ENCODE measurements at regions not wholly inside any gene's neighbourhood (a gene's known extent, or its start where the extent isn't known, plus 50 kb on each side); places are given as distances from the start of the nearest gene placed in this dataset.

- TF ChIP-seq CTCF (conservative IDR thresholded peaks at IDR 0.05; ENCODE audit: low read length), result no peak
- no peak for TF ChIP-seq EZH2phosphoT487 (IDR thresholded peaks at IDR 0.05; ENCODE audit: borderline replicate concordance)
These were observed 124.0 kb downstream of the CRYAA start for GRCh38 chr21:43292866-43293142.

Data from Loucy (cell line).